ENCODE measurements at regions not wholly inside any gene's neighbourhood (a gene's known extent, or its start where the extent isn't known, plus 50 kb on each side); places are given as distances from the start of the nearest gene placed in this dataset.
"Not testable (repeated sequence)": the region's sequence is repeated elsewhere in the genome, so short reads cannot be mapped to it uniquely, and the experiment has no call there.

- intact Hi-C loops (cut with DNase I, micrococcal nuclease); DNase-seq; H3K27ac Mint-ChIP-seq; H3K9me3 Mint-ChIP-seq (ENCODE audit: low read depth); CTCF ChIA-PET; H3K4me3 Mint-ChIP-seq; POLR2A ChIA-PET; H3K4me1 Mint-ChIP-seq; H3K36me3 Mint-ChIP-seq (ENCODE audit: low read depth); ATAC-seq: not testable (repeated sequence)
- H3K27me3 Mint-ChIP-seq: peaks cover 12% of the 10 kb centered on the region
Measured at GRCh38 chr17:33882677-33883076, 372.4 kb upstream of the CCL2 start.

GRCh38 chr17:33888455-33888854, 366.6 kb upstream of the CCL2 start:
- DNase-seq (no peak), ATAC-seq (no peak)
- no peaks in the 10 kb centered on the region for H3K4me1 Mint-ChIP-seq
- H3K27me3 Mint-ChIP-seq: peaks cover 9% of the 10 kb centered on the region
- ChIA-PET POLR2A (no interaction called here), CTCF (no interaction called here)
- intact Hi-C loops (cut with DNase I, micrococcal nuclease): no loop called here
- H3K4me3 Mint-ChIP-seq: no peak overlapping the region
- no peaks in the 10 kb centered on the region for H3K36me3 Mint-ChIP-seq (ENCODE audit: low read depth)
- no peaks in the 10 kb centered on the region for H3K9me3 Mint-ChIP-seq (ENCODE audit: low read depth)
- no peak overlapping the region for H3K27ac Mint-ChIP-seq

GRCh38 chr17:33889040-33889439, 366.0 kb upstream of the CCL2 start:
- no peak for ATAC-seq
- Mint-ChIP-seq H3K27ac (no peak overlapping the region), H3K9me3 (ENCODE audit: low read depth) (no peaks in the 10 kb centered on the region), H3K27me3 (peaks cover 9% of the 10 kb centered on the region), H3K4me1 (no peaks in the 10 kb centered on the region), H3K4me3 (no peak overlapping the region), H3K36me3 (ENCODE audit: low read depth) (no peaks in the 10 kb centered on the region)
- DNase-seq: no peak
- intact Hi-C loops (cut with DNase I, micrococcal nuclease): no loop called here
- ChIA-PET POLR2A (no interaction called here), CTCF (no interaction called here)

GRCh38 chr17:33889766-33890165, 365.3 kb upstream of the CCL2 start:
- intact Hi-C loops (cut with DNase I, micrococcal nuclease): no loop called here
- H3K4me1 Mint-ChIP-seq: no peaks in the 10 kb centered on the region
- H3K27me3 Mint-ChIP-seq: peaks cover 9% of the 10 kb centered on the region
- no peak overlapping the region for H3K27ac Mint-ChIP-seq
- H3K9me3 Mint-ChIP-seq (ENCODE audit: low read depth): no peaks in the 10 kb centered on the region
- no peaks in the 10 kb centered on the region for H3K36me3 Mint-ChIP-seq (ENCODE audit: low read depth)
- no peak overlapping the region for H3K4me3 Mint-ChIP-seq
- ATAC-seq (no peak), DNase-seq (no peak)
- ChIA-PET POLR2A (no interaction called here), CTCF (no interaction called here)

- Mint-ChIP-seq H3K9me3 (ENCODE audit: low read depth) (no peaks in the 10 kb centered on the region), H3K4me1 (no peaks in the 10 kb centered on the region), H3K36me3 (ENCODE audit: low read depth) (no peaks in the 10 kb centered on the region), H3K27ac (no peak overlapping the region), H3K27me3 (peaks cover 4% of the 10 kb centered on the region), H3K4me3 (no peak overlapping the region)
- ChIA-PET POLR2A (no interaction called here), CTCF (no interaction called here)
- no peak for DNase-seq
- ATAC-seq: no peak
- intact Hi-C loops (cut with DNase I, micrococcal nuclease): no loop called here
Measured at GRCh38 chr17:33892717-33893591, 362.1 kb upstream of the CCL2 start.

GRCh38 chr17:33895491-33895890, 359.6 kb upstream of the CCL2 start:
- CTCF ChIA-PET: interaction anchor here (1.2 kb wide), 1 partner anchor 16 kb away, joined by 3 read pairs; no protein-coding TSS in a partner anchor
- Mint-ChIP-seq H3K4me3 (no peak overlapping the region), H3K9me3 (ENCODE audit: low read depth) (no peaks in the 10 kb centered on the region), H3K4me1 (no peaks in the 10 kb centered on the region), H3K27ac (no peak overlapping the region), H3K27me3 (peaks cover 4% of the 10 kb centered on the region), H3K36me3 (ENCODE audit: low read depth) (no peaks in the 10 kb centered on the region)
- ATAC-seq: no peak
- no peak for DNase-seq
- intact Hi-C loops (cut with DNase I, micrococcal nuclease): no loop called here
- POLR2A ChIA-PET: no interaction called here

- H3K27me3 Mint-ChIP-seq: peaks cover 8% of the 10 kb centered on the region
- H3K4me1 Mint-ChIP-seq: no peaks in the 10 kb centered on the region
- H3K36me3 Mint-ChIP-seq (ENCODE audit: low read depth): no peaks in the 10 kb centered on the region
- intact Hi-C loops (cut with DNase I, micrococcal nuclease): no loop called here
- ChIA-PET CTCF (interaction anchor here (1.2 kb wide), 1 partner anchor 15 kb away, joined by 3 read pairs; no protein-coding TSS in a partner anchor), POLR2A (no interaction called here)
- ATAC-seq (no peak), DNase-seq (no peak)
- no peak overlapping the region for H3K27ac Mint-ChIP-seq
- H3K4me3 Mint-ChIP-seq: no peak overlapping the region
- H3K9me3 Mint-ChIP-seq (ENCODE audit: low read depth): no peaks in the 10 kb centered on the region
Measured at GRCh38 chr17:33896263-33896662, 358.8 kb upstream of the CCL2 start.

GRCh38 chr17:33901085-33901484, 354.0 kb upstream of the CCL2 start:
- Mint-ChIP-seq H3K36me3 (ENCODE audit: low read depth) (no peaks in the 10 kb centered on the region), H3K4me3 (no peak overlapping the region), H3K27me3 (peaks cover 14% of the 10 kb centered on the region), H3K27ac (no peak overlapping the region), H3K4me1 (no peaks in the 10 kb centered on the region), H3K9me3 (ENCODE audit: low read depth) (no peaks in the 10 kb centered on the region)
- DNase-seq (no peak), ATAC-seq (no peak)
- intact Hi-C loops (cut with DNase I, micrococcal nuclease): no loop called here
- ChIA-PET CTCF (no interaction called here), POLR2A (no interaction called here)

- ChIA-PET POLR2A (no interaction called here), CTCF (interaction anchor here (0.9 kb wide), 1 partner anchor 245 kb away, joined by 3 read pairs; no protein-coding TSS in a partner anchor)
- Mint-ChIP-seq H3K36me3 (ENCODE audit: low read depth) (no peaks in the 10 kb centered on the region), H3K27ac (no peak overlapping the region), H3K27me3 (peaks cover 14% of the 10 kb centered on the region), H3K9me3 (ENCODE audit: low read depth) (no peaks in the 10 kb centered on the region), H3K4me3 (no peak overlapping the region), H3K4me1 (no peaks in the 10 kb centered on the region)
- ATAC-seq (no peak), DNase-seq (no peak)
- intact Hi-C loops (cut with DNase I, micrococcal nuclease): no loop called here
Measured at GRCh38 chr17:33902901-33903449, 352.1 kb upstream of the CCL2 start.

- no peak for DNase-seq
- Mint-ChIP-seq H3K27me3 (peaks cover 16% of the 10 kb centered on the region), H3K9me3 (ENCODE audit: low read depth) (no peaks in the 10 kb centered on the region), H3K4me3 (no peak overlapping the region), H3K27ac (no peak overlapping the region), H3K4me1 (no peaks in the 10 kb centered on the region), H3K36me3 (ENCODE audit: low read depth) (no peaks in the 10 kb centered on the region)
- intact Hi-C loops (cut with DNase I, micrococcal nuclease): no loop called here
- ATAC-seq: no peak
- ChIA-PET POLR2A (no interaction called here), CTCF (no interaction called here)
Measured at GRCh38 chr17:33904476-33904875, 350.6 kb upstream of the CCL2 start.

GRCh38 chr17:33905338-33905800, 349.7 kb upstream of the CCL2 start:
- H3K27me3 Mint-ChIP-seq: peaks cover 17% of the 10 kb centered on the region
- no peak overlapping the region for H3K4me3 Mint-ChIP-seq
- intact Hi-C loops (cut with DNase I, micrococcal nuclease): no loop called here
- ATAC-seq (no peak), DNase-seq (no peak)
- ChIA-PET POLR2A (no interaction called here), CTCF (no interaction called here)
- H3K27ac Mint-ChIP-seq: no peak overlapping the region
- no peaks in the 10 kb centered on the region for H3K36me3 Mint-ChIP-seq (ENCODE audit: low read depth)
- H3K9me3 Mint-ChIP-seq (ENCODE audit: low read depth): no peaks in the 10 kb centered on the region
- H3K4me1 Mint-ChIP-seq: no peaks in the 10 kb centered on the region

- ChIA-PET CTCF (no interaction called here), POLR2A (no interaction called here)
- Mint-ChIP-seq H3K27ac (no peak overlapping the region), H3K27me3 (peaks cover 5% of the 10 kb centered on the region), H3K36me3 (ENCODE audit: low read depth) (no peaks in the 10 kb centered on the region), H3K4me3 (no peak overlapping the region), H3K4me1 (no peaks in the 10 kb centered on the region), H3K9me3 (ENCODE audit: low read depth) (no peaks in the 10 kb centered on the region)
- ATAC-seq: no peak
- intact Hi-C loops (cut with DNase I, micrococcal nuclease): no loop called here
- no peak for DNase-seq
Measured at GRCh38 chr17:33908363-33909064, 346.6 kb upstream of the CCL2 start.

All from activated CD4-positive, alpha-beta T cell treated with anti-CD3 and anti-CD28 coated beads for 36 hours (primary cell).